Suppressor macrophage (primary cell): ENCODE measurements at regions not wholly inside any gene's neighbourhood (a gene's known extent, or its start where the extent isn't known, plus 50 kb on each side); places are given as distances from the start of the nearest gene placed in this dataset.
A peak's percentile ranks its signal among the peaks of the same experiment; 100 is the strongest.
"Not testable (repeated sequence)": the region's sequence is repeated elsewhere in the genome, so short reads cannot be mapped to it uniquely, and the experiment has no call there.

Experiments used
- DNase-seq, 4 experiments: peaks; one replicate each; pipeline ENCODE4 v3.0.0-alpha.2; 2020 to 2022

GRCh38 chr12:102659200-102659911 is 179.0 kb upstream of the IGF1 start:
- DNase-seq = no peak

GRCh38 chr12:102653406-102653805 is 173.0 kb upstream of the IGF1 start:
- no peak for DNase-seq

GRCh38 chr12:102652645-102653313 is 172.4 kb upstream of the IGF1 start:
- DNase-seq = no peak

GRCh38 chr12:102645968-102646367 is 165.6 kb upstream of the IGF1 start:
- DNase-seq = no peak

GRCh38 chr12:102643879-102644575 is 163.7 kb upstream of the IGF1 start:
- DNase-seq = no peak

GRCh38 chr12:102642199-102642598 is 161.8 kb upstream of the IGF1 start:
- DNase-seq = peak in 1 of 4 experiments; percentile 17

GRCh38 chr12:102640658-102641057 is 160.3 kb upstream of the IGF1 start:
- not testable (repeated sequence) for DNase-seq

- DNase-seq = peak in 2 of 4 experiments; percentile 10 to 19
These were observed 158.4 kb upstream of the IGF1 start for GRCh38 chr12:102638777-102639176.

- no peak for DNase-seq
These were observed 153.7 kb upstream of the IGF1 start for GRCh38 chr12:102633981-102634605.

GRCh38 chr12:102631274-102631673 is 150.9 kb upstream of the IGF1 start:
- no peak for DNase-seq

GRCh38 chr12:102629262-102629888 is 149.0 kb upstream of the IGF1 start:
- DNase-seq = peak in 1 of 4 experiments; percentile 10

GRCh38 chr12:102625819-102626218 is 145.5 kb upstream of the IGF1 start:
- no peak for DNase-seq

- peak in 1 of 4 experiments; percentile 5 for DNase-seq
These were observed 142.3 kb upstream of the IGF1 start for GRCh38 chr12:102622618-102623017.

- DNase-seq = no peak
These were observed 138.0 kb upstream of the IGF1 start for GRCh38 chr12:102618197-102618877.

- DNase-seq = no peak
These were observed 136.3 kb upstream of the IGF1 start for GRCh38 chr12:102616692-102617091.

- no peak for DNase-seq
These were observed 131.6 kb upstream of the IGF1 start for GRCh38 chr12:102611995-102612394.

- no peak for DNase-seq
These were observed 129.6 kb upstream of the IGF1 start for GRCh38 chr12:102609996-102610395.

GRCh38 chr12:102603021-102603420 is 122.7 kb upstream of the IGF1 start:
- no peak for DNase-seq

- DNase-seq = no peak
These were observed 122.2 kb upstream of the IGF1 start for GRCh38 chr12:102602521-102602920.

- no peak for DNase-seq
These were observed 121.3 kb upstream of the IGF1 start for GRCh38 chr12:102601621-102602020.

GRCh38 chr12:102596687-102597086 is 116.3 kb upstream of the IGF1 start:
- no peak for DNase-seq

- DNase-seq = no peak
These were observed 115.7 kb upstream of the IGF1 start for GRCh38 chr12:102596031-102596430.
